Fibroblast of pulmonary artery (primary cell): ENCODE measurements at regions not wholly inside any gene's neighbourhood (a gene's known extent, or its start where the extent isn't known, plus 50 kb on each side); places are given as distances from the start of the nearest gene placed in this dataset.

Source experiments
- DNase-seq: peaks from one replicate; pipeline ENCODE4 v3.0.0-alpha.2; 2010; ENCODE audit warnings: low read depth
- H3K4me3 ChIP-seq: replicated peaks from 2 replicates; pipeline ENCODE4 v1.5.1; 2011; ENCODE audit warnings: low read depth, mild to moderate bottlenecking, control low read depth, low read length, moderate library complexity
- TF ChIP-seq, protein P1 (sequence below): IDR thresholded peaks from 2 replicates; pipeline ENCODE4 v1.5.1; 2011; ENCODE audit warnings: mild to moderate bottlenecking, control low read depth, low read length, inconsistent platforms; ENCODE audit errors: missing control alignments

DNA sequence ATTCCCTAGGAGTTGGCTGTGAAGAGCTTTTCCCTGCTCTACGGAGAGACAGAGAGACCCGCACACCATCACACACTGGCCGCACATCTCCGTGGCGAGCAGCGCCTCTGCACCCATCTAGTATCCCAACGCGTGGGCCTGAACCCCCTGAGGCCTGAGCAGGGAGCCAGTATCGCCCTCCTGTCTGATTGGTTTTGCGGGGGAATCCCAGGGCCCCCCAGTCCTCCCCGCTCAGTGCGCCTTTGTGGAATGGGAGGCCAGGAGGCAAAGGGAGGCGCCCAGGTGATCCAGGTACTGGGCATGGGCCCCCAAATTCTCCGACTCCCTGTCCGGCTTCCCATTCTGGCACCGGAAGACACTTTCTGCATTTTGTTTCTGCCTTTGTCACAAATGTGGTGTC, 344.3 kb downstream of the GLRX3 start:
- no peak for DNase-seq

DNA sequence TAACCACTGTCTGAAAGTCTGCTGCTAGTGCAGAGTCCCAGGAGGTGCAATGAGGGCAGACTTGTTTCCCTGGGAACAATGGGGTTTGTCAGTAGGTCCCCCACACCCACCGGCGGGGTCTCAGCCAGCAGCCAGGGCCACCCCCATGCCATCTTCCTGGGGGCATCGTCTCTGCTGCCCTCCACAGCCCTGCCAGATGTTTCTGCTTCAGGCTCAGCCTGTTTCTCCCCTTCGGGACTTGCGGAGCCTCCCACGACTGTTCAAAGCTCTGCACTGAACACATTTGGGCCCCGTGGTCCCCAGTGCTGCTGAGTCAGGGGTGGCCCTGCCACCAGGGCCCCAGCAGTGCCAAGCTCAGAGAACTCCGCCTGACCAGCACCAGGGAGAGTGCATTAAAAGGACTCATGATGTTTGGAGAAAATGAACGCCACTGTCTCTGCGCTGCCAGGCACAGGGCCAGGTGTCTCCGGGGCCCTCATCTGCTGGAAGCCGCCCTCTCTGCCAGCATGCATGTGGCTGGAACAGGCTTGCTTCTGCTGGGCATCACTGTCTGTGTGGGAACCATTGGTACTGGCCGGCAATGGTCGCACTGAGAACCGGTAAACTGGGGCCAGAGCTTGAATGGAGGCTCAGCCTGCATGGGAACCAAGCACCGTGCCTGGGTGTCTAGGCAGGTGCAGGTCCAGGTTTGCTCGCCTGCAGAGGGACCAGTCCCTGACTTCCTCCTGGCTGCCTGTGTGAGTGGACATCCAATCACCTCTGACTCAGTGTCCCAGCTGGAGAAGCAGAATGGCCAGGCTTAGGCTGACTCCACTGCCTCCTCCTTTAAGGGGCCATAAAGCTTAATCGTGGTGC, 345.1 kb downstream of the GLRX3 start:
- DNase-seq = no peak
- TF ChIP-seq, protein P1, sequence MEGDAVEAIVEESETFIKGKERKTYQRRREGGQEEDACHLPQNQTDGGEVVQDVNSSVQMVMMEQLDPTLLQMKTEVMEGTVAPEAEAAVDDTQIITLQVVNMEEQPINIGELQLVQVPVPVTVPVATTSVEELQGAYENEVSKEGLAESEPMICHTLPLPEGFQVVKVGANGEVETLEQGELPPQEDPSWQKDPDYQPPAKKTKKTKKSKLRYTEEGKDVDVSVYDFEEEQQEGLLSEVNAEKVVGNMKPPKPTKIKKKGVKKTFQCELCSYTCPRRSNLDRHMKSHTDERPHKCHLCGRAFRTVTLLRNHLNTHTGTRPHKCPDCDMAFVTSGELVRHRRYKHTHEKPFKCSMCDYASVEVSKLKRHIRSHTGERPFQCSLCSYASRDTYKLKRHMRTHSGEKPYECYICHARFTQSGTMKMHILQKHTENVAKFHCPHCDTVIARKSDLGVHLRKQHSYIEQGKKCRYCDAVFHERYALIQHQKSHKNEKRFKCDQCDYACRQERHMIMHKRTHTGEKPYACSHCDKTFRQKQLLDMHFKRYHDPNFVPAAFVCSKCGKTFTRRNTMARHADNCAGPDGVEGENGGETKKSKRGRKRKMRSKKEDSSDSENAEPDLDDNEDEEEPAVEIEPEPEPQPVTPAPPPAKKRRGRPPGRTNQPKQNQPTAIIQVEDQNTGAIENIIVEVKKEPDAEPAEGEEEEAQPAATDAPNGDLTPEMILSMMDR = no peak
- H3K4me3 ChIP-seq = no peak overlapping the region

More for the DNA sequence above, 344.3 kb downstream of the GLRX3 start:
- TF ChIP-seq, protein P1 = no peak
- no peak overlapping the region for H3K4me3 ChIP-seq

DNA sequence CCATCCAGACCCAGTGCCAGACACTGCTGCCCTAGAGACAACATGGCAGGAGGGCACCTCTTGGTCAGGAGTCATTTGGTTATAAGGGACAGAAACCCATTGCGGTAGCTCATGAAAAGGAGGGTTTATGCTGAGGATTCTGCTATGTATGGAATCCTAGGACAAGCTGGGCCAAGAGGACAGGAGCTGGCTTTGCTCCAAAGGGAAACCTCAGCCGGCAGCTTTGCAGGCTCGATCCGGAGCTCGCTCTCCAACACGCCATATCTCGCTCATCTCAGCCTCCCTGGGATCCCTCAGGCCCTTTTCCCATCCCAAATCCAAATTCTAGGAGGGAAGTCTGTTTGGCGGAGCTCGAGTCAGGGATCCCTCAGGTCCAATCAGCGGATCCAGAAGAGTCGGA, 345.7 kb downstream of the GLRX3 start:
- no peak overlapping the region for H3K4me3 ChIP-seq
- TF ChIP-seq, protein P1 = no peak
- no peak for DNase-seq

DNA sequence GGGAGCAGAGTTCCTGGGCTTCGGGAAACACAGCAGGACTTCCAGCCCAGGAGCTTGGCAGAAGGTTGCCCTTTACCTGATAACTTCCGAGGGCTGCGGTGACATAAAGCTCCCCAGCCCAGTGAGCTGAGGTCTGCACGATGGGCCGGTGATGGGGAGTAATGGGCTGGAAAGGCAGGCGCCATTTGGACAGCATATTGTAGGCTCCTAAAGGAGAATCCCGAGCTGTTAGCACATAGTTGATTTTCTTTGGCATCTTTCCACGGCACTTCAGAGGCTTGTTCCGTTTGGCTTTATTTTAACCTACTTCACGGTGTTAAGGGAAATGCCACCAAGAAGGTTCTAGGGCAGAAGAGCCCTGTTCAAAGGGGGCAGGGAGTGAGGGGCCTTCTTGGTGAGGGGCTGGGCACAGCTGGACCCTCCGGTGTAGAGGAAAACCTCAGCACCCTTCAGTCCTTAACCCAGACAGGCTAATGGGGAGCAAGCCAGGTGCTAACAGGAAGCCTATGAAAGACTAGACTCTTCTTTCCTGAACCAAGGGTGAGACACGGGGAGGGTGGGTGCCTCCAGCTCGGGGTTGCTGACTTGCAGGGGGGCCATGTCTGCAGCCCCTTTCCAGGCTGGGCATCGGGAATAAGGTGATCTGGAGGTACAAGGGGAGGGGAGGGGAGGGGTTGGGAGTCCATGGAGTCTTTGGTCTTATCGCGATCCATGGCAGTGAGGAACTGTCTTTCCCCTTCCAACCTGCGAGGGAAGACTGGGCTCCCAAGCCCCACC, 347.7 kb downstream of the GLRX3 start:
- DNase-seq = no peak
- H3K4me3 ChIP-seq = no peak overlapping the region
- TF ChIP-seq, protein P1 = no peak

DNA sequence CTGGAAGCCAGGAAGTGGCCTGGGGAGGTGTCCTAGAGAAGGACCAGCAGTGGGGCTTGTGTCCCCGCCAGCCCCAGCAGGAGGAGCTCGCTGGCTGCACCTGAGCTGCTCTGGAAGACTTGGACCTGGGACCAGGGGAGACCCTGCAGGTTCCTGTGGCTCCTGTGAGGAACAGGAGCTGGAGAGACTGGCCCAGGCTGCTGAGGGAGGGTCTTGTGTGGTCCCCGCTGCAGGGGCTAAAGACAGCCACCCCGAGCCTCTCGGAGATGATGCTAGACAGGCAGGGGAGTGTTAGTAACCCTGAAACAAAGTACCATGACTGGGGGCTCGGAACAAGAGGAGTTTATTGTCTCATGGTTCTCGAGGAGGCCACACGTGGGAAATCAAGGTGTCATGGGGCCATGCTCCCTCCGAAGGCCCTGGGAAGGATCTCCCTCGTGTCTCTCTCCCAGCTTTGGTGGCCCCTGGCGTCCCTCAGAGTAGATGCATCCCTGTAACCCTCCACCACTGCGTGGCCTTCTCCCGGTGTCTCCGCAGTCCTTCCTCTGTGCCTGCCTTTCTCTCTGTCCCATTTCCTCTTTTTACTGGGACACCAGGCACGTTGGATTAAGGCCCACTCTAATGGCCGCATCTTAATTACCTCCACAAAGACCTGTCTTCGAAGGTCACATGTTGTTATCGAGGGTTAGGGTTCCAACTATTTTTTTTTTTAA, 348.4 kb downstream of the GLRX3 start:
- TF ChIP-seq, protein P1 = no peak
- H3K4me3 ChIP-seq = no peak overlapping the region
- no peak for DNase-seq

DNA sequence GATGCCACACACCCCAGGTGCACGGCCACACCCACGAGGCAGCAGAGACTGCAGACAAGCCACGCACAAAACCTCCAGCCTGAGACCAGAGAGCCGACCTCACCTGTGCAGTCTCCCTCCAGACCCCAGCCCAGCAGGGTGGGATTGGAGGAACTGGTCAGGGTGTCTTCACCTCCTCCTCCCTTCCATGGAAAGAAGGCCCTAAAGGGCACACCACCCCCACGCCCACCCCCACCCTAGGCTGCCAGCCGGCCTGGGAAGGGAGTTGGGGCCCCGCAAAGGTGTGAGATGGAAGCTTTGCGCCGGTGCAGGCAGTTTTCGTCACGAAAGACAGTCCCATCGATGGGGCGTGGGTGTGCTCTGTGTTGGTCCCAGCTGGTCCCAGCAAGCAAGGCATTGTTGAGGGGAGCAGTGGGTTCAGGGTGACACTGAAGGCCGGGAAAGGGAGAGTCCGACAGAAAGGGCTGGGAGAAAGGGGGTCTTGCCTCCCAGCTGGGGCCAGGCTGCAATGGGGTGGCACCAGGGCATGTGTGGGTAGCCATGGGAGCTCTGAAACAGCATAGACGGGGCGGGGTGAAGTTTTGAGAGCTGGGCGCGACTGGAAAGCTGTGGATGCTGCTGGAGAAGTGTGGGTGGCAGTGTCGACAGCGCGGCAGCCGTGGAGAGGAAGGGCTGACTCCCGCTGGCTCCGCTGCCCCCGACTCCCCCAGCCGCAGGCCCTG, 349.2 kb downstream of the GLRX3 start:
- H3K4me3 ChIP-seq = no peak overlapping the region
- TF ChIP-seq, protein P1 = no peak
- DNase-seq = no peak
